ENCODE measurements at regions not wholly inside any gene's neighbourhood (a gene's known extent, or its start where the extent isn't known, plus 50 kb on each side); places are given as distances from the start of the nearest gene placed in this dataset.

DNA sequence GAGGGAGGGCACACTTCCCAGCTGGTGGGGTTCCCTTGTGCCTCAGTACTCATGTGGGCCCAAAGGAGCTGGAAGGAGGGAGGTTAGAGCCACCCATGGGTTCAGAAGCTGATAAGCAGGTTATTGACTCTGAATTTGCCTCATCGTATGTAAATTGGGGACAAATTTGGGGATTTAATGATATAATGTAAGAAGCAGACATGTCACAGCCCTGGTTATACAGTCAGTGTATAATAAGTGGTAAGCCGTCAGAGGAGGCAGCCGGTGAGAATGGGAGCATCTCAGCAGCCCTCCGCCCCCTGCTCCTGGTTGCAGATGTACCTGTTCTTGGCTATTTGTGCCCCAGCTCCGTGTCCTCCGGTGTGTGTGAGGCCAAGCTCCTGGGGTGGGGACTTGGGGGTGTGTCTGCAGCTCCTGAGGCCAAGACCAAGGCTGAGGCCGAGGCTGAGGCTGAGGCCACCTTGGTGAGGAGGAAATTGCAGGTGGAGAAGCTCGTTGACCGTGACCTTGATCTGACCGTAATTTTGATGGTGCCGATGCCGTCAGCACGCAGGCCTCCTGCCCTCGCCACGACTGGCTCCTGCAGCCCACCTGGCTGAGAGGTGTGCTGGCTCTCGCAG, 288.1 kb downstream of the SEC14L1 start:
- Mint-ChIP-seq H3K4me1 (peaks cover 0 to 85% (median 31%) of the 10 kb centered on the region in 4 donors), H3K36me3 (no peaks in the 10 kb centered on the region), H3K27ac (peak overlapping the region; percentile 40 to 86 (median 58)), H3K4me3 (peak overlapping the region in 1 of 4 donors; percentile 33), H3K27me3 (no peaks in the 10 kb centered on the region), H3K9me3 (no peaks in the 10 kb centered on the region)
- Histone ChIP-seq H3K27ac (ENCODE audit: insufficient read depth, low read length, poor library complexity, severe bottlenecking) (no peak overlapping the region), H3K27me3 (ENCODE audit: control insufficient read depth, insufficient read depth, low read length) (no peaks in the 10 kb centered on the region), H3K9me3 (ENCODE audit: control insufficient read depth in 2 of 2, low read length in 2 of 2) (no peaks in the 10 kb centered on the region), H3K4me3 (ENCODE audit: low read depth, low read length) (no peak overlapping the region), H3K36me3 (ENCODE audit: control insufficient read depth, insufficient read depth, low read length) (no peaks in the 10 kb centered on the region), H3K4me1 (ENCODE audit: control insufficient read depth, insufficient read depth, low read length, poor library complexity, severe bottlenecking) (peaks cover 76% of the 10 kb centered on the region)
- ATAC-seq (ENCODE audit: low read depth in 2 of 2) (no peak), DNase-seq (no peak)

DNA sequence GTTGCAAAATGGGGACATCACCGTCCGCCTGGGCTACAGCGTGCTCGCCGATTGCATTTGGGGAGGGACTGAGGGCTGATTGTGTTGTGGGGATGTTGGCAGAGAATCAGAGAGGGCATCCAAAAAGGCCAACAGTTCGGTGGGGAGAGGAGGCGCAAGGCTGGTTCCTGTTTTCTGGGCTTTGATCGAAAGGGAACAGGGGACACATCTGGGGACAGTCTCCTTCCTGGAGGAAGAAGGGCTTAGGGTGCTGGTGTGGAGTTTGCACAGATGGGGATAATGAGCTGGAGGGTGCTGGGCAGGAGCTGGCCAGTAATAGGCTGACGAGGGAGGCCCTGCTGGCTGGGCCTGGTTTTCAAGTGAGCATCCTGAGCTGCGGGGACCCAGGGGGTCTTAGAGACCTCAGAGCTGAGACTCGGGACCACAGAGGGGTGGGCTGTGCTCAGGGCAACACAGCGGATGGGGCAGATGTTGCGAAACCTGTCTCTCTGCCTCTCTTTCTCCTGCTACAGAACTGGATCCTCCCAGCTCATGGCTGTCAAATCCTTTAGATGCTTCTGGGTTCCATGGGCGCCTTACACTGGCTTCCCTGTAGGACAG, 288.7 kb downstream of the SEC14L1 start:
- DNase-seq = no peak
- Histone ChIP-seq H3K4me1 (ENCODE audit: control insufficient read depth, insufficient read depth, low read length, poor library complexity, severe bottlenecking) (peaks cover 79% of the 10 kb centered on the region), H3K36me3 (ENCODE audit: control insufficient read depth, insufficient read depth, low read length) (no peaks in the 10 kb centered on the region), H3K27ac (ENCODE audit: insufficient read depth, low read length, poor library complexity, severe bottlenecking) (no peak overlapping the region), H3K27me3 (ENCODE audit: control insufficient read depth, insufficient read depth, low read length) (no peaks in the 10 kb centered on the region), H3K4me3 (ENCODE audit: low read depth, low read length) (no peak overlapping the region), H3K9me3 (ENCODE audit: control insufficient read depth in 2 of 2, low read length in 2 of 2) (no peaks in the 10 kb centered on the region)
- Mint-ChIP-seq H3K4me1 (peaks cover 0 to 88% (median 34%) of the 10 kb centered on the region in 4 donors), H3K4me3 (peak overlapping the region in 1 of 4 donors; percentile 13), H3K9me3 (no peaks in the 10 kb centered on the region), H3K27me3 (no peaks in the 10 kb centered on the region), H3K36me3 (no peaks in the 10 kb centered on the region), H3K27ac (peak overlapping the region; percentile 25 to 58 (median 43))
- ATAC-seq (ENCODE audit: low read depth in 2 of 2) = no peak

DNA sequence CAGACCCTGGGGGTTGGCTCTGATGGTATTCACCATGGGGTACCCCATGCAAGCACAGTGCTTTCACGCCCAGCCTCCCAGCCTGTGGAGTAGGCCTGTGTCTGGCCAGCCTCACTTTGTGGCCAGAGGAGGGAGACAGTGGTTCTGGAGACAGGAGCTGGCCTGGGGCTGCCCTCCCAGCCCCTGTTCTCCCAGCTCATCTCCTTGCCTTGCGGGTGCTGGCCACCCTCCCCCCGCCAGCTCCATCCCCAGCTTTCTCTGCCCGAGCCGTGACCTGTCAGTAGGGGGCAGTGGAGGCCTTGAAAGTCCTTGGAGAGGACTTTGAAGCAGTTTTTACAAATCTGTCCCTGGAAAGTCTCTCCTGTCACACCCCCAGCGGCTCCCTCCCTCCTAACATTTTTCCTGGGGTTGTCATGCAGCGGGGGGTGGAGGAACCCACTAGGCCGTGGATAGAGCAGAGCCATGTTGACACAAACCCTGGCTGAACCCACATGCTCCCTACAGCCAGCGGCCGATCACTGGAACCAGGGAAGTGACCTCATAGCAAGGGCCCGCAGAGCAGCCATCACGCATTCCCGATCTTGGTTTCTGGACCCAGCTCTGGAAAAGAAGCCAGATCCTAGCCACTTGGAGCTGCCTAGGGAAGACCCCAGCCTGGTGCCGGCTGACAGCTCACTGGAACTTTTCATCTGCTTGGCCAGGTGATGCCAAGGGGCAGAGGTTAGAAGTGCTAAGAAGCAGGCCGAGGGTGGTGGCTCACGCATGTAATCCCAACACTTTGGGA, 289.4 kb downstream of the SEC14L1 start:
- no peak overlapping the region for H3K4me3 ChIP-seq (ENCODE audit: low read depth, low read length)
- ATAC-seq (ENCODE audit: low read depth in 2 of 2) (peak; percentile 62 to 65), DNase-seq (peak; percentile 73 to 79 (median 79))
- H3K27ac ChIP-seq (ENCODE audit: insufficient read depth, low read length, poor library complexity, severe bottlenecking) = peak overlapping the region; percentile 43
- peaks cover 79% of the 10 kb centered on the region for H3K4me1 ChIP-seq (ENCODE audit: control insufficient read depth, insufficient read depth, low read length, poor library complexity, severe bottlenecking)
- no peaks in the 10 kb centered on the region for H3K27me3 ChIP-seq (ENCODE audit: control insufficient read depth, insufficient read depth, low read length)
- H3K36me3 Mint-ChIP-seq = peaks cover 2% of the 10 kb centered on the region
- peaks cover 0 to 95% (median 37%) of the 10 kb centered on the region in 4 donors for H3K4me1 Mint-ChIP-seq
- no peaks in the 10 kb centered on the region for H3K9me3 Mint-ChIP-seq
- H3K27me3 Mint-ChIP-seq = no peaks in the 10 kb centered on the region
- H3K9me3 ChIP-seq (ENCODE audit: control insufficient read depth in 2 of 2, low read length in 2 of 2) = no peaks in the 10 kb centered on the region
- peak overlapping the region in 3 of 4 donors; percentile 21 to 55 (median 42) for H3K4me3 Mint-ChIP-seq
- H3K36me3 ChIP-seq (ENCODE audit: control insufficient read depth, insufficient read depth, low read length) = peaks cover 2% of the 10 kb centered on the region
- peak overlapping the region; percentile 78 to 93 (median 86) for H3K27ac Mint-ChIP-seq

DNA sequence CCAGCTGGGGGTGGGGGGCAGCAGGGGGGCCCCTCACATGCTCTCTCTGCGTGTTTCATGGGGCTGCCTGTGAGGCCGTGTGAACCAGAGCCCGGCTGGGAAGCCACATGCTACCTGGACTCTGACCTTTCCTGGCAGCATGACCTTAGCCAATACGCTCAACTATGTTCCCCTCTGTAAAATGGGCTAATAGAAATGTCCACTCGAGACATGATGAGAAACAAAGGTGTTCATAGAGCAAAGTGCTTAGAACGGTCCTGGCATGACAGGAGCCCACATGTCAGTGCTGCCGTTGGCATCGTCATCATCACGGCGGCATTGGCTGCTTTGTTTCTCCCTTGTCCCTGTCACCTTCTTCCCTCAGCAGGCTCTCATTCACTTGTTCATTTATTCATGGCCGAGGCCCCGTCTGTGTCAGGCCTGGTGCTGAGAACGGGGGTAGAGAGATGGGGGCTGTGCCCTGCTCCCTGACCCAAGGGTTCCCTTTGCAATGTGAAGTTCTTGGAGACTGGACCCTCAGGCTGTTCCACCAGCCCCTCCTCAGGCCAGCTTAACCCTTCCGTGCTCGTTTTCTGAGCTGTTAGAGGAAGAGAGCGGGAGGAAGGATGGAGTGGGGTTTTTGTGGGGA, 291.4 kb downstream of the SEC14L1 start:
- ATAC-seq (ENCODE audit: low read depth in 2 of 2) (no peak), DNase-seq (no peak)
- Histone ChIP-seq H3K36me3 (ENCODE audit: control insufficient read depth, insufficient read depth, low read length) (peaks cover 3% of the 10 kb centered on the region), H3K27ac (ENCODE audit: insufficient read depth, low read length, poor library complexity, severe bottlenecking) (peak overlapping the region; percentile 52), H3K9me3 (ENCODE audit: control insufficient read depth in 2 of 2, low read length in 2 of 2) (no peaks in the 10 kb centered on the region), H3K4me1 (ENCODE audit: control insufficient read depth, insufficient read depth, low read length, poor library complexity, severe bottlenecking) (peaks cover 80% of the 10 kb centered on the region), H3K27me3 (ENCODE audit: control insufficient read depth, insufficient read depth, low read length) (no peaks in the 10 kb centered on the region), H3K4me3 (ENCODE audit: low read depth, low read length) (peak overlapping the region; percentile 26)
- H3K4me1 Mint-ChIP-seq = peaks cover 0 to 98% (median 32%) of the 10 kb centered on the region in 4 donors
- H3K9me3 Mint-ChIP-seq = no peaks in the 10 kb centered on the region
- peaks cover 4% of the 10 kb centered on the region for H3K36me3 Mint-ChIP-seq
- no peaks in the 10 kb centered on the region for H3K27me3 Mint-ChIP-seq
- H3K27ac Mint-ChIP-seq = peak overlapping the region; percentile 78 to 85 (median 79)
- peak overlapping the region; percentile 61 to 83 (median 75) for H3K4me3 Mint-ChIP-seq

DNA sequence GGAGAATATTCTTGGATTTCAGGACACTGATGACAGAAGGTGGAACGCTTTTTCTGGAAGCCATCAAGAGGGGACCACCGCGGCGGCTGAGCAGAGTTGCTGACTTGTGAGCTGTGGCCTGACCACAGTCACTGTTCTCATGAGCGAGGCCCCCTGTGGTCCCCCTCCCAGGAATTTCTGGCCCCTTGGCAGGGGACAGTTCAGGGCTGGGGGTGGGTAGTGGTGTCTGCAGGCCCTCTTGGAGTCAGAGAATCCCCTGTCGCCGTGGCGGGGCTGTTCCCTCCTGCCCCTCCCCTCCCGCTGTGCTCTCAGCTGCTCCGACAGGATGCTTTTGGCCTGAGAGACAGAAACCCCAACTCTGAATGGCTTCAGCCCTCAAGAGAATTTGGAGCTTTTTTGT, 292.0 kb downstream of the SEC14L1 start:
- Histone ChIP-seq H3K36me3 (ENCODE audit: control insufficient read depth, insufficient read depth, low read length) (peaks cover 3% of the 10 kb centered on the region), H3K27me3 (ENCODE audit: control insufficient read depth, insufficient read depth, low read length) (no peaks in the 10 kb centered on the region), H3K4me1 (ENCODE audit: control insufficient read depth, insufficient read depth, low read length, poor library complexity, severe bottlenecking) (peaks cover 82% of the 10 kb centered on the region), H3K4me3 (ENCODE audit: low read depth, low read length) (no peak overlapping the region), H3K27ac (ENCODE audit: insufficient read depth, low read length, poor library complexity, severe bottlenecking) (peak overlapping the region; percentile 52), H3K9me3 (ENCODE audit: control insufficient read depth in 2 of 2, low read length in 2 of 2) (no peaks in the 10 kb centered on the region)
- DNase-seq (no peak), ATAC-seq (ENCODE audit: low read depth in 2 of 2) (no peak)
- Mint-ChIP-seq H3K27ac (peak overlapping the region in 2 of 3 donors; percentile 79 to 85), H3K36me3 (peaks cover 4% of the 10 kb centered on the region), H3K4me1 (peaks cover 0 to 99% (median 31%) of the 10 kb centered on the region in 4 donors), H3K4me3 (peak overlapping the region; percentile 61 to 91 (median 76)), H3K27me3 (no peaks in the 10 kb centered on the region), H3K9me3 (no peaks in the 10 kb centered on the region)

DNA sequence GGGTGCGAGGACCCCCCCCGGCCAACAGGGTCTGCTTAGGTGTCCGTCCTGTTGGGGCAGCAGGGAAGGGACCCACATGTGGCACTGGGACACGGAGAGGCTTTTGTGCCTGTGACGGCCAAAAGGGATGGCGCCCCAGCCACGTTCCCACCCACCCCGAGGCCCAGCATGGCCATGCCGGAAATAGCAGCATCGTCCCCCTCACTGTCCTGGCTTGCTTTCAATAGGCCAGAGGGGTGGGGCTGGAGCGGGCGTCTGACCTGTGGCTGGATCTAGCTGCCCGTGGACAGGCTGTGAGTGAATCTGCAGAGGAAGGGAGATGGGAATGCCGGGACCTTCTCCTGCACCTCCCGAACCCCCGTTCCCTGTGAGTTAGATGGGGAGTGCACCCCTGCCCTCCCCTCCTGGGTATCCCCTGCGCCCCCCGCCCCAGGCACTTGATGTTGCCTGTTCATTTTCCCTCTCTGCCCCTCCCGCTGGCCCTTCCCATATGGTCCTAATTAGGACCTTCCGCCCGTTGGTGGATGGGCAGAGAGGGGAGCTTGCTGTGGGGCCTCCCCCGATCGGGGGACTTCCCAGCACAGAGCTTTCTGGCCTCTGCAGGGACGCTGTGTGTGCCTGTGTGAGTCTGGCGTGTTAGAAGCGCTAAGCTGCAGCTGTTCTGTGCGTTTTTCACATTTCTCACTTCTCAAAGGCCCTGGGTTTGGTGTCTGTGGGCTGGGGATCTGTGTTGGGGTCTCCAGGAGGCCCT, 292.8 kb downstream of the SEC14L1 start:
- peak overlapping the region; percentile 66 for H3K4me3 ChIP-seq (ENCODE audit: low read depth, low read length)
- peak; percentile 27 to 28 for ATAC-seq (ENCODE audit: low read depth in 2 of 2)
- H3K4me1 ChIP-seq (ENCODE audit: control insufficient read depth, insufficient read depth, low read length, poor library complexity, severe bottlenecking) = peaks cover 88% of the 10 kb centered on the region
- H3K27me3 Mint-ChIP-seq = no peaks in the 10 kb centered on the region
- peaks cover 4% of the 10 kb centered on the region for H3K36me3 Mint-ChIP-seq
- peak overlapping the region; percentile 83 to 100 (median 93) for H3K27ac Mint-ChIP-seq
- H3K27ac ChIP-seq (ENCODE audit: insufficient read depth, low read length, poor library complexity, severe bottlenecking) = peak overlapping the region; percentile 96
- no peaks in the 10 kb centered on the region for H3K27me3 ChIP-seq (ENCODE audit: control insufficient read depth, insufficient read depth, low read length)
- DNase-seq = peak in 1 of 3 donors; percentile 47
- H3K4me1 Mint-ChIP-seq = peaks cover 0 to 99% (median 32%) of the 10 kb centered on the region in 4 donors
- peaks cover 3% of the 10 kb centered on the region for H3K36me3 ChIP-seq (ENCODE audit: control insufficient read depth, insufficient read depth, low read length)
- peak overlapping the region; percentile 81 to 93 (median 89) for H3K4me3 Mint-ChIP-seq
- H3K9me3 ChIP-seq (ENCODE audit: control insufficient read depth in 2 of 2, low read length in 2 of 2) = no peaks in the 10 kb centered on the region
- H3K9me3 Mint-ChIP-seq = no peaks in the 10 kb centered on the region
